Frontal cortex (tissue), 3 donors: ENCODE measurements at regions not wholly inside any gene's neighbourhood (a gene's known extent, or its start where the extent isn't known, plus 50 kb on each side); places are given as distances from the start of the nearest gene placed in this dataset.
"Not testable (repeated sequence)": the region's sequence is repeated elsewhere in the genome, so short reads cannot be mapped to it uniquely, and the experiment has no call there.

ENCODE experiments used
- DNase-seq, 2 donors: peaks; one replicate each; pipeline ENCODE4 v3.0.0; 2012; ENCODE audit warnings: low spot score in 2 of 2
- FAIRE-seq: peaks from 2 replicates; lab custom pipeline; 2012; peaks lifted over from hg19 to GRCh38; lab: Jason Lieb, UNC
- donor health status: control.
- donor health status: control.
- donor health status: control.

- DNase-seq = no peak
- FAIRE-seq = no peak
Measured at GRCh38 chr17:21548236-21548635, 144.1 kb upstream of the KCNJ18 start.

GRCh38 chr17:21549107-21549687, 143.1 kb upstream of the KCNJ18 start:
- DNase-seq (no peak), FAIRE-seq (no peak)

- FAIRE-seq, DNase-seq: not testable (repeated sequence)
Measured at GRCh38 chr17:21550031-21550430, 142.3 kb upstream of the KCNJ18 start.

GRCh38 chr17:21551081-21551881, 141.0 kb upstream of the KCNJ18 start:
- peak; percentile 89 to 93 for DNase-seq
- FAIRE-seq = no peak

GRCh38 chr17:21558921-21559320, 133.4 kb upstream of the KCNJ18 start:
- not testable (repeated sequence) for DNase-seq, FAIRE-seq

GRCh38 chr17:21564262-21564661, 128.1 kb upstream of the KCNJ18 start:
- DNase-seq (no peak), FAIRE-seq (no peak)

- FAIRE-seq, DNase-seq: not testable (repeated sequence)
Measured at GRCh38 chr17:21564757-21565156, 127.6 kb upstream of the KCNJ18 start.

- not testable (repeated sequence) for DNase-seq, FAIRE-seq
Measured at GRCh38 chr17:21570427-21570826, 121.9 kb upstream of the KCNJ18 start.

GRCh38 chr17:21572148-21572547, 120.2 kb upstream of the KCNJ18 start:
- DNase-seq, FAIRE-seq: not testable (repeated sequence)

- not testable (repeated sequence) for FAIRE-seq
Measured at GRCh38 chr17:21573271-21573960, 118.9 kb upstream of the KCNJ18 start.

GRCh38 chr17:21573961-21574610, 118.2 kb upstream of the KCNJ18 start:
- no peak for DNase-seq

More at GRCh38 chr17:21573271-21573960, 118.9 kb upstream of the KCNJ18 start:
- not testable (repeated sequence) for DNase-seq

GRCh38 chr17:21574611-21575255, 117.6 kb upstream of the KCNJ18 start:
- not testable (repeated sequence) for FAIRE-seq, DNase-seq

More at GRCh38 chr17:21573961-21574610, 118.2 kb upstream of the KCNJ18 start:
- no peak for FAIRE-seq

GRCh38 chr17:21578783-21579182, 113.5 kb upstream of the KCNJ18 start:
- DNase-seq, FAIRE-seq: not testable (repeated sequence)

GRCh38 chr17:21592774-21593173, 99.5 kb upstream of the KCNJ18 start:
- no peak for FAIRE-seq
- DNase-seq = no peak

GRCh38 chr17:21593452-21594105, 98.7 kb upstream of the KCNJ18 start:
- FAIRE-seq, DNase-seq: not testable (repeated sequence)

- no peak for FAIRE-seq
- no peak for DNase-seq
Measured at GRCh38 chr17:21595086-21595485, 97.2 kb upstream of the KCNJ18 start.

GRCh38 chr17:21602176-21602575, 90.1 kb upstream of the KCNJ18 start:
- DNase-seq (no peak), FAIRE-seq (no peak)

GRCh38 chr17:21603292-21603691, 89.0 kb upstream of the KCNJ18 start:
- DNase-seq, FAIRE-seq: not testable (repeated sequence)

GRCh38 chr17:21611443-21611842, 80.9 kb upstream of the KCNJ18 start:
- FAIRE-seq = not testable (repeated sequence)

More at GRCh38 chr17:21611443-21611842, 80.9 kb upstream of the KCNJ18 start:
- not testable (repeated sequence) for DNase-seq
